ENCODE measurements at regions not wholly inside any gene's neighbourhood (a gene's known extent, or its start where the extent isn't known, plus 50 kb on each side); places are given as distances from the start of the nearest gene placed in this dataset.
A peak's percentile ranks its signal among the peaks of the same experiment; 100 is the strongest.

DNA sequence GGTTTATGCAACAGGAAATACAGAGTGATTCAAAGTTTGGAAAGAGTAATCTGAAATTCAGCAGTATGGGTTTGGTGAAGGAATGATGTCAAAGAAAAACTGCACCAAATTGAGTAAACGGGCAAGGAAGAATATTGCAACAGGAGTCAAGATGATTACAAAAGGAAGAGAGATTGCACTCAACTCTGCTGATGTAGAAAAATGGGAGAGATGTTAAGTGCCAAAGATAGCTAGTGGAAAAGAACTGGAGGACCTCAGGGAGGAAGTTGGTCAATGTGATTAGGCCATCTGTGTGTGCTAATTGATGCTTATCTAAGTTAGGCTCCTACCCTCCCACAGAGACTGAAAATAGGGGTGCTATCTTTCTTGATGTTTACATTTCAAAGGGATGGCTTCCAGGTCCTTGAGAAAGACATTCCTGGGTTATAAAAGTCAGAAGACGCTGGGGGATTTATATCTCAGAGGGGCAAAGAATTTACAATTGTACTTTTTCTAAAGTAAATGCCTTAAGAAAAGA, 167.4 kb upstream of the FAM47A start:
- TF ChIP-seq, protein P1, sequence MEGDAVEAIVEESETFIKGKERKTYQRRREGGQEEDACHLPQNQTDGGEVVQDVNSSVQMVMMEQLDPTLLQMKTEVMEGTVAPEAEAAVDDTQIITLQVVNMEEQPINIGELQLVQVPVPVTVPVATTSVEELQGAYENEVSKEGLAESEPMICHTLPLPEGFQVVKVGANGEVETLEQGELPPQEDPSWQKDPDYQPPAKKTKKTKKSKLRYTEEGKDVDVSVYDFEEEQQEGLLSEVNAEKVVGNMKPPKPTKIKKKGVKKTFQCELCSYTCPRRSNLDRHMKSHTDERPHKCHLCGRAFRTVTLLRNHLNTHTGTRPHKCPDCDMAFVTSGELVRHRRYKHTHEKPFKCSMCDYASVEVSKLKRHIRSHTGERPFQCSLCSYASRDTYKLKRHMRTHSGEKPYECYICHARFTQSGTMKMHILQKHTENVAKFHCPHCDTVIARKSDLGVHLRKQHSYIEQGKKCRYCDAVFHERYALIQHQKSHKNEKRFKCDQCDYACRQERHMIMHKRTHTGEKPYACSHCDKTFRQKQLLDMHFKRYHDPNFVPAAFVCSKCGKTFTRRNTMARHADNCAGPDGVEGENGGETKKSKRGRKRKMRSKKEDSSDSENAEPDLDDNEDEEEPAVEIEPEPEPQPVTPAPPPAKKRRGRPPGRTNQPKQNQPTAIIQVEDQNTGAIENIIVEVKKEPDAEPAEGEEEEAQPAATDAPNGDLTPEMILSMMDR (IDR thresholded peaks at IDR 0.05; ENCODE audit: unreplicated experiment) = no peak
- no peak overlapping the region for H3K27ac Mint-ChIP-seq

DNA sequence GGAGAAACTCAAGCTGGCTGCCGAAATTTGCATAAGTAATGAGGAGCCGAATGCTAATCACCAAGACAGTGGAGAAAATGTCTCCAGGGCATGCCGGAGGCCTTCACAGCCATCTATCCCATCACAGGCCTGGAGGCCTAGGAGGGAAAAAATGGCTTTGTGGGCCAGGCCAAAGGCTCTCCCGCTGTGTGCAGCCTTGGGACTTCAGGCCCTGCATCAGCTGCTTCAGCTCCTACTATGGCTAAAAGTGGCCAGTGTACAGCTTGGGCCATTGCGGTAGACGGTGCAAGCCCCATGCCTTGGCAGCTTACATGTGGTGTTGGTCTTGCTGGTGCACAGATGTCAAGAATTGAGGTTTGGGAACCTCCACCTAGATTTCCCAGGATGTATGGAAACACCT, 162.6 kb upstream of the FAM47A start:
- TF ChIP-seq, protein P1 (IDR thresholded peaks at IDR 0.05; ENCODE audit: unreplicated experiment) = no peak
- peaks cover 5% of the 10 kb centered on the region for H3K36me3 Mint-ChIP-seq (ENCODE audit: insufficient read depth)
- H3K27ac Mint-ChIP-seq = no peak overlapping the region
- H3K9me3 Mint-ChIP-seq (ENCODE audit: low read depth) = peaks cover 11% of the 10 kb centered on the region
- H3K4me3 Mint-ChIP-seq (ENCODE audit: low read depth) = no peak overlapping the region
- no peaks in the 10 kb centered on the region for H3K27me3 Mint-ChIP-seq
- H3K4me1 Mint-ChIP-seq (ENCODE audit: low read depth) = peaks cover 2% of the 10 kb centered on the region
- no peak for DNase-seq (ENCODE audit: low spot score, unreplicated experiment)

More for the DNA sequence above, 167.4 kb upstream of the FAM47A start:
- Mint-ChIP-seq H3K27me3 (no peaks in the 10 kb centered on the region), H3K4me1 (ENCODE audit: low read depth) (peaks cover 2% of the 10 kb centered on the region), H3K36me3 (ENCODE audit: insufficient read depth) (no peaks in the 10 kb centered on the region), H3K9me3 (ENCODE audit: low read depth) (peaks cover 4% of the 10 kb centered on the region), H3K4me3 (ENCODE audit: low read depth) (no peak overlapping the region)
- no peak for DNase-seq (ENCODE audit: low spot score, unreplicated experiment)

DNA sequence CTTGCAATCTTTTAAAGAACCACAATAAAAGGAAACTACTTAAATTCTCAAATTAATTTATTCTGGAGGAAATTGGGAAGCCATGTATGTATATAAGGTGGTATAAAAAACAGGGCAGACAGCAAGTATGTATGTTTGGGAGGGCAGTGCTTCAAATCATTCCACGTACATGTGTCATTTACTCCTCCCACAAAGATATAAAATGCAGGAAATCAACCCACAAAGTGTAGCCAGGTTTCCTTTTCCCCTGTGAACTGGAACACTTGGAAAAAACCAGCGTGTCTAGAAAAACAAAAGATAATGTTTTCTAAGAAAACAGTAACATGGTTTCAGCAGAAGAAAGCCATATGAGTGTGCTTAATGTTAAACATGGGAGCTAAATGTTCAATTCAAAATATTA, 156.7 kb upstream of the FAM47A start:
- Mint-ChIP-seq H3K4me1 (ENCODE audit: low read depth) (peaks cover 13% of the 10 kb centered on the region), H3K9me3 (ENCODE audit: low read depth) (peaks cover under 1% of the 10 kb centered on the region), H3K4me3 (ENCODE audit: low read depth) (no peak overlapping the region), H3K27me3 (no peaks in the 10 kb centered on the region), H3K27ac (peak overlapping the region; percentile 73), H3K36me3 (ENCODE audit: insufficient read depth) (no peaks in the 10 kb centered on the region)
- no peak for DNase-seq (ENCODE audit: low spot score, unreplicated experiment)
- TF ChIP-seq, protein P1 (IDR thresholded peaks at IDR 0.05; ENCODE audit: unreplicated experiment) = no peak

DNA sequence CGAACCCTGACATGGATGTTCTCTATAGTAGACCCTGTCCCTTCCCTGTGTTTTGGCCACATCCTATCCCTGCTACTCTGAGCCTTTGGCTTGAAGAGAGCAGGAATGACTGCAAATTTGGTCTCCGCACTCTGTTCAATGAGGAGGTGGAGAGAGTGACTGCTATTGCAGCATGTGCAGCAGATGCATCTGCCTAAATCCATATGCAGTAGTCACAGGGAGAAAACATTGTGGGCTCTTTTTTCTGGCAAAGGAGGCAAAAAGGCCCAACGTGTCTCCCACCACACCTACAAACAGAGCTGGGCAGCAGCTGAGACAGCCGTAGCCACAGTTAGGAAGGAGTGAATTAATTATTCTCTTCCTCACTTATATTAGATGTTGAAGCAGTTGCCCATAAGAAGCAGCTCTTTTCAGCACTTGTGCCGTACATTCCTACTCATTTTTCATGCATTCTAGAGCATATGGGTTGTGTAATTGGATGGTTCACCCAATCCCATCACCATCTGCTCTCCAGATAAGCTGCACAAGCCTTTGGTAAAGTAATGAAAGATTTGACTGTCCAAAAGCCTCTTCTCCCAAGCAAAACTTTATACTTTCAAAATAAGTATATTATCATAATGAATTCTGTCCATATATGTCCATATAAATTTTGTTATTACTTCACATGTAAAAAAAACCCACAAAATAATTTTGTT, 147.9 kb upstream of the FAM47A start:
- no peaks in the 10 kb centered on the region for H3K36me3 Mint-ChIP-seq (ENCODE audit: insufficient read depth)
- no peak overlapping the region for H3K4me3 Mint-ChIP-seq (ENCODE audit: low read depth)
- H3K4me1 Mint-ChIP-seq (ENCODE audit: low read depth) = peaks cover 11% of the 10 kb centered on the region
- no peak overlapping the region for H3K27ac Mint-ChIP-seq
- DNase-seq (ENCODE audit: low spot score, unreplicated experiment) = no peak
- no peaks in the 10 kb centered on the region for H3K27me3 Mint-ChIP-seq
- no peaks in the 10 kb centered on the region for H3K9me3 Mint-ChIP-seq (ENCODE audit: low read depth)
- TF ChIP-seq, protein P1 (IDR thresholded peaks at IDR 0.05; ENCODE audit: unreplicated experiment) = no peak

DNA sequence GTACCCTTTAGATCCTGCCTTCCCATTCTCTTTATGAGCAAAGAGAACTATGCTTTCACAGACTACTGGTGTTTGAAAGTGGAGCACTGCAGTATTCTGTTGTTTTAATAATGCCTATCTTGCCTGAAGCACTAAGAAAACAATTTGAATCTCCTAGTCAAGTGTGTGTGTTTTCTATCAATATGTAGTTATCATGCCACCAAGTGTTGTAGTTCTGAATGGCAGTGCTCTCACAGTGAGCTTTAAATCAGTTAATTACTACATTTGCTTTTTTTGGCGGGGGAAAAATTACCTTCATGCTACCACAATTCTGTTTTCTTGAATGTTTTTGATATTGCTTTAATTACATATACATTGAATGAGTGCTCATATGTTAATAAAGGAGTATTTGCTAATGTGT, 143.6 kb upstream of the FAM47A start:
- Mint-ChIP-seq H3K9me3 (ENCODE audit: low read depth) (no peaks in the 10 kb centered on the region), H3K27ac (no peak overlapping the region), H3K36me3 (ENCODE audit: insufficient read depth) (no peaks in the 10 kb centered on the region), H3K4me3 (ENCODE audit: low read depth) (no peak overlapping the region), H3K4me1 (ENCODE audit: low read depth) (peaks cover 15% of the 10 kb centered on the region), H3K27me3 (no peaks in the 10 kb centered on the region)
- TF ChIP-seq, protein P1 (IDR thresholded peaks at IDR 0.05; ENCODE audit: unreplicated experiment) = peak; percentile 70
- no peak for DNase-seq (ENCODE audit: low spot score, unreplicated experiment)

All from progenitor cell of endocrine pancreas (in vitro differentiated cells).